ENCODE measurements at regions not wholly inside any gene's neighbourhood (a gene's known extent, or its start where the extent isn't known, plus 50 kb on each side); places are given as distances from the start of the nearest gene placed in this dataset.

DNA sequence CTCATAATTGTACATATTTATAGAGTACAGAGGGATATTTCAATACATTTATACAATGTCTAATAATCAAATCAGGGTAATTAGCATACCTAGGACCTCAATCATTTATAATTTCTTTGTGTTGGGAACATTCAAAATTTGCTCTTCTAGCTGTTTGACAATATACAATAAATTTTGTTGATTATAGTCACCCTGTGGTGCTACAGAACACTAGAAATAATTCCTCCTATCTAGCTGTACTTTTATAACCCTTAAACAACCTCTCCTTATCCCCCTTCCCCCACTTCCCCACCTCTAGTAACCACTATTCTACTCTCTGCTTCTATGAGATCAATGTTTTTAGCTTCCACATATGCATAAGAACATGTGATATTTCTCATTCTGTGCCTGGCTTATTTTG, 328.4 kb upstream of the RBMS1 start:
- Histone ChIP-seq H4K20me1 (ENCODE audit: insufficient read depth, low read length) (no peaks in the 10 kb centered on the region), H2AFZ (ENCODE audit: insufficient read depth, low read depth, low read length, poor library complexity, severe bottlenecking) (no peak overlapping the region), H3K27me3 (ENCODE audit: control insufficient read depth in 2 of 2, insufficient read depth in 2 of 2, low read length in 2 of 2) (no peaks in the 10 kb centered on the region), H3K27ac (ENCODE audit: low read depth in 1 of 2, low read length in 2 of 2) (no peak overlapping the region), H3K4me1 (ENCODE audit: control insufficient read depth in 1 of 2, insufficient read depth in 2 of 2, low read length in 2 of 2) (no peaks in the 10 kb centered on the region), H3K9me3 (replicated peaks in 1 of 2; ENCODE audit: control insufficient read depth in 1 of 2, insufficient read depth in 1 of 2, low read length in 2 of 2) (peaks cover 11 to 23% of the 10 kb centered on the region in 2 donors), H3K9ac (ENCODE audit: insufficient read depth, low read length, poor library complexity, severe bottlenecking) (no peak overlapping the region), H3K4me2 (replicated peaks; ENCODE audit: extremely low read depth, low read length, poor library complexity, severe bottlenecking) (no peak overlapping the region), H3K36me3 (replicated peaks in 1 of 2; ENCODE audit: control insufficient read depth in 1 of 2, insufficient read depth in 2 of 2, low read length in 2 of 2) (no peaks in the 10 kb centered on the region), H3K79me2 (ENCODE audit: insufficient read depth, low read length) (no peaks in the 10 kb centered on the region), H3K4me3 (replicated peaks in 1 of 3; ENCODE audit: low read depth in 2 of 3, low read length in 3 of 3) (no peak overlapping the region)
- no peak for DNase-seq
- TF ChIP-seq, protein P1, sequence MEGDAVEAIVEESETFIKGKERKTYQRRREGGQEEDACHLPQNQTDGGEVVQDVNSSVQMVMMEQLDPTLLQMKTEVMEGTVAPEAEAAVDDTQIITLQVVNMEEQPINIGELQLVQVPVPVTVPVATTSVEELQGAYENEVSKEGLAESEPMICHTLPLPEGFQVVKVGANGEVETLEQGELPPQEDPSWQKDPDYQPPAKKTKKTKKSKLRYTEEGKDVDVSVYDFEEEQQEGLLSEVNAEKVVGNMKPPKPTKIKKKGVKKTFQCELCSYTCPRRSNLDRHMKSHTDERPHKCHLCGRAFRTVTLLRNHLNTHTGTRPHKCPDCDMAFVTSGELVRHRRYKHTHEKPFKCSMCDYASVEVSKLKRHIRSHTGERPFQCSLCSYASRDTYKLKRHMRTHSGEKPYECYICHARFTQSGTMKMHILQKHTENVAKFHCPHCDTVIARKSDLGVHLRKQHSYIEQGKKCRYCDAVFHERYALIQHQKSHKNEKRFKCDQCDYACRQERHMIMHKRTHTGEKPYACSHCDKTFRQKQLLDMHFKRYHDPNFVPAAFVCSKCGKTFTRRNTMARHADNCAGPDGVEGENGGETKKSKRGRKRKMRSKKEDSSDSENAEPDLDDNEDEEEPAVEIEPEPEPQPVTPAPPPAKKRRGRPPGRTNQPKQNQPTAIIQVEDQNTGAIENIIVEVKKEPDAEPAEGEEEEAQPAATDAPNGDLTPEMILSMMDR (IDR thresholded peaks at IDR 0.05) = no peak
- Mint-ChIP-seq H3K27ac (no peak overlapping the region), H3K4me3 (no peak overlapping the region), H3K36me3 (no peaks in the 10 kb centered on the region), H3K9me3 (peaks cover 18 to 41% (median 31%) of the 10 kb centered on the region in 7 donors), H3K27me3 (ENCODE audit: low read depth in 3 of 3) (peaks cover 0 to 2% (median under 1%) of the 10 kb centered on the region in 3 donors), H3K4me1 (no peaks in the 10 kb centered on the region)
- intact Hi-C loops (cut with micrococcal nuclease) = no loop called here

GRCh38 chr2:160825433-160825832, 331.8 kb upstream of the RBMS1 start:
- no peak for DNase-seq
- no peak overlapping the region for H3K4me3 ChIP-seq (replicated peaks in 1 of 3; ENCODE audit: low read depth in 2 of 3, low read length in 3 of 3)
- TF ChIP-seq, protein P1 (IDR thresholded peaks at IDR 0.05) = no peak
- no peak overlapping the region for H3K27ac ChIP-seq (ENCODE audit: low read depth in 1 of 2, low read length in 2 of 2)
- Mint-ChIP-seq H3K36me3 (no peaks in the 10 kb centered on the region), H3K27me3 (ENCODE audit: low read depth in 3 of 3) (peaks cover 1 to 3% (median 2%) of the 10 kb centered on the region in 3 donors), H3K4me1 (no peaks in the 10 kb centered on the region), H3K4me3 (no peak overlapping the region), H3K9me3 (peaks cover 15 to 54% (median 39%) of the 10 kb centered on the region in 7 donors), H3K27ac (no peak overlapping the region)
- no peaks in the 10 kb centered on the region for H3K36me3 ChIP-seq (replicated peaks in 1 of 2; ENCODE audit: control insufficient read depth in 1 of 2, insufficient read depth in 2 of 2, low read length in 2 of 2)
- intact Hi-C loops (cut with micrococcal nuclease) = no loop called here
- H4K20me1 ChIP-seq (ENCODE audit: insufficient read depth, low read length) = no peaks in the 10 kb centered on the region
- no peaks in the 10 kb centered on the region for H3K27me3 ChIP-seq (ENCODE audit: control insufficient read depth in 2 of 2, insufficient read depth in 2 of 2, low read length in 2 of 2)
- H3K4me1 ChIP-seq (ENCODE audit: control insufficient read depth in 1 of 2, insufficient read depth in 2 of 2, low read length in 2 of 2) = no peaks in the 10 kb centered on the region
- H3K9me3 ChIP-seq (replicated peaks in 1 of 2; ENCODE audit: control insufficient read depth in 1 of 2, insufficient read depth in 1 of 2, low read length in 2 of 2) = peaks cover 17 to 29% of the 10 kb centered on the region in 2 donors
- H2AFZ ChIP-seq (ENCODE audit: insufficient read depth, low read depth, low read length, poor library complexity, severe bottlenecking) = no peak overlapping the region
- H3K9ac ChIP-seq (ENCODE audit: insufficient read depth, low read length, poor library complexity, severe bottlenecking) = no peak overlapping the region
- H3K79me2 ChIP-seq (ENCODE audit: insufficient read depth, low read length) = no peaks in the 10 kb centered on the region
- no CpG with 5 or more reads among the region's 1 CpG for WGBS (ENCODE audit: insufficient coverage)
- H3K4me2 ChIP-seq (replicated peaks; ENCODE audit: extremely low read depth, low read length, poor library complexity, severe bottlenecking) = no peak overlapping the region

Measured in CD14-positive monocyte (primary cell).